HG03175 (cell line): ENCODE measurements at regions not wholly inside any gene's neighbourhood (a gene's known extent, or its start where the extent isn't known, plus 50 kb on each side); places are given as distances from the start of the nearest gene placed in this dataset.
A peak's percentile ranks its signal among the peaks of the same experiment; 100 is the strongest.

Experiments used
- ATAC-seq: cut with Tn5 transposase; IDR thresholded peaks from one replicate; pipeline ENCODE4 v1.9.1; 2021; ENCODE audit warnings: mild to moderate bottlenecking, moderate library complexity; ENCODE audit not compliant: unreplicated experiment

GRCh38 chr17:77266891-77267341, 126.1 kb downstream of the SEC14L1 start:
- ATAC-seq: no peak

DNA sequence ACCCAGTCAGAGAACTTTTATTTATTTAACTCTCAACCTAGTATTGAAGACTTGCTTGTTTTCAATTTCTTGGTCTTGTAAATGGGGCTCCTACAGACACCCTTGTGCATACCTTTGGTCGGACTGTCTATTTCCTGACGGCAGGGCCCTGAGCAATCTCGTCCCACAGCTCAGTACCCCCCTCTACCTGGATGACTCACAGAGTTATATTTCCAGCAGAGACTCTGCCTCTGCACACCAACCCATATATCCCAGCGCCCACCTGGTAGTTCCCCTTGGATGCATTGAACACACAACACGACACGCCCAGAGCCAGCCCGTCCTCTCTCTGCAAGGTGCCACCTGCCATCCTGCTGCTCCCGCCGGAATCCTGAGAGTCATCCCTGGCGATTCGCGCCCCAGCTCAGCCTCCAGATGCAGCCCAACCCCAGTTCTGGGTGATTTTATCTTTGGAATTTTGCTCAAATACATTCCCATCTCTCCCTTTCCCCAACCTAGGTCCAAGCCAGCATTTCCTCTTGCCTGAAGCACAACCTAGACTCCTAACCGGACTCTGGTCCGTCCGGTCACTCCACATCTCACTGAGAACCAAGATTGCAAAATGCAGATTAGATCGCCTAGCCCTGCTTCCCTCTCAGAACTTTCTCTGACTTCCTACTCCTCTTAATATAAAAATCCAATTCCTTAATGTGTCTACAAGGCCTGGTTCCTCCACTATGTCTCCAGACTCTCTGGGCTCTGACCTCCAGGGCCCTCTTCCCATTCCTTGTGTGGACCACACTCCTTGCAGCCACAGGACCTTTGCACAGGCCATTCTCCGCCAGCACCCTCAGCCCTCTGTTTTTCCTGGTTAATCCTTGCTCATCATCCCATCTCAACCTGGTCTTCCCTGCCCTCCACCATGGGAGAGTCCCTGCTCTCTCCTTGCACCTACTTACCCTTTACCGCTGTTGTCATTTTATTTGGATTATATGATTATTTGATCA, 129.2 kb downstream of the SEC14L1 start:
- no peak for ATAC-seq

- ATAC-seq: no peak
Measured at GRCh38 chr17:77271411-77271810, 130.6 kb downstream of the SEC14L1 start.

GRCh38 chr17:77273397-77274085, 132.8 kb downstream of the SEC14L1 start:
- no peak for ATAC-seq

DNA sequence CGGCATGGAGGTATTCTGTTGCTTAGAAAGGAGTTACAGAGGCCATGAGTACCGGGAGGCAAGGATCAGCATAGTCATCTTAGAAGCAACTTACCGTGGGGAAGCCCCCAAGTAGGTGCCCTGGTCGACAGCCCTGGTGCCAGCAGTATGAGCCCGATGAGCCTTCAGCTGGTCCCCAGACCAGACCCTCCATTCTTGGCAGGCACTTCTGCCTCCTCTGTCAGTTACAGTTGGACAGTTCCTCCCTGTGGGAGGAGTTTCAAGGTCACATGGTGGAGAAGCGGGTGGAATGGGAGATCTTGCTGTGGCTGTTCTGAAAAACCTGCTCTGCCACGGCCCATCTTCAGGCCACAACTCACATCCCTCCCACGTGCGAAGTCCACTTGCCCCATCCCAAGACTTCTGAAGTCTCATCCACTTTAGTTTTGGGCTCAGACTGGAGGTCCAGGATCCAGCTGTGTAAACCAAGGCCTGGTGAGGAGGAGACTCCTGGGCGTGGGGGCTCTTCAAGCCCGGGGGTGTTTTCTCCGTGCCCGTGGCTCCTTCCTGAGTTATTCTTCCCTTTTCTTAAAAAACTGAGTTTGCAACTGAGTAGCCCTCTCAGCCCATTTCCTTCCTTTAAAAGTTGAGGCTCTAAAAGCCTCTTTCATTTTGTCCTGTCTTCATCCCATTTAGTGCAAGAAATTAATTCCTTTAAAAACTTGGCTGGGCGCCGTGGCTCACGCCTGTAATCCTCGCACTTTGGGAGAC, 133.5 kb downstream of the SEC14L1 start:
- ATAC-seq: no peak

DNA sequence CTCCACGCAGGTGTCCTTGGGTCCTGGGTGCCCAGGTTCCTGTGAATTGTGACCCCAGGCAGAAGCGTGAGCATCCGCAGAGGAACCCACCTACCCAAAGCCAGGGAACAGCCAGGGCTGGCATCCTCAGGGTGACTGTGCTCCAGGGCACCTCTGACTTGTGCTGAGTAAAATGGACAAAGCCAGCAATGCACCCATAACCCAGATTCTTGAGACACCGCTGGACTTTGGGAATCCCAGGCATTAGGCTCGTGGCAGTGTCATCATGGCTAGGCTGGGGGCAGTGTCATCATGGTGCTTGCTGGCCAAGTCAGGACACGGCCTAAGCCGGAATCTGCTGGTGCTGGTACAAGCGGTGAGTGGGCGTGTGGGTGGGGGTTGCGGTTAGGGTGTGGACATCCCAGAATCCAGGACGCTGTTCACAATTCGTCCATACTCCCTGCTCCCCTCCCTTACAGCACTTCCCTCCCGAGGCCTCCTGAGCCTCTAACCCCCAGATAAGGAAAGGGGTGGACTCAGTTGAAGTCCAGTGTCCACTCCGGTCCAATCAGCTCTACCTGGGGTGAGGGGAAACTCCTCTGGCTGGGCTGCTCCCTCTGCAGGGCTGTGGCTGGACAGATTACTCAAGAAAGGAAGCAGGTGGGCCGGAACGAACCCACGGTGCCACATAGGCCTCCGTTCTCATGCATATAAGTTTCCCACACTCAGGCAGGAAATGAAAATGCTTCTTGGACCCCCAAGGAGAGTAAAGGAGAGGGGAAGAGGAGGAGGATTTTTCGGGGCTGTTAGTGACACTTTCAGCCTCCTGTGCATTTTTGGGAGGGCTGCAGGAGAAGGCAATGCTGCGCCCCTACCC, 138.9 kb downstream of the SEC14L1 start:
- ATAC-seq: no peak

- ATAC-seq: peak; percentile 8
Measured at GRCh38 chr17:77280304-77281121, 139.7 kb downstream of the SEC14L1 start.

GRCh38 chr17:77281122-77281903, 140.5 kb downstream of the SEC14L1 start:
- peak; percentile 69 for ATAC-seq

DNA sequence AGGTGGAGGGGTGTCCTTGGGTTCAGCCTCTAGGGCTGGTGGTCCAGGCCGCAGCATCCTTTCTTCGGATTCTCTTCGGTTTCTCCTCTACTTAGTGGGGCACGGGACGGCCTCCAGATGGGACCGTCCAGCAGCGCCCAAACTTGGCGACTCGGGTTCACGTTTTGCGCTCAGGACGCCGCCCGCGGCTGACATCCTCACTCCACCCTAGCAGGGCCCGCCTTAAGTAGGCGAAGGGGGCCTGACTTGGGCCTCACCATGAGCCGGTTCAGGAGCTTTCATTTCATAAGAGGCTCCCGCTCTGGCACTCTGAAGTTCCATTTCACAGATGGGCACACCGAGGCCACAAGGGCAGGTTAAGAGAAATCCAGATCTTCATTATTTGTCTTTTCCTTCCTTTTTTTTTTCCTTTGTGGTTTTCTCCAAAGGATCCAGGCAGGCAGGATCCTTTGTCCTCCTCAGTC, 141.2 kb downstream of the SEC14L1 start:
- ATAC-seq: no peak

DNA sequence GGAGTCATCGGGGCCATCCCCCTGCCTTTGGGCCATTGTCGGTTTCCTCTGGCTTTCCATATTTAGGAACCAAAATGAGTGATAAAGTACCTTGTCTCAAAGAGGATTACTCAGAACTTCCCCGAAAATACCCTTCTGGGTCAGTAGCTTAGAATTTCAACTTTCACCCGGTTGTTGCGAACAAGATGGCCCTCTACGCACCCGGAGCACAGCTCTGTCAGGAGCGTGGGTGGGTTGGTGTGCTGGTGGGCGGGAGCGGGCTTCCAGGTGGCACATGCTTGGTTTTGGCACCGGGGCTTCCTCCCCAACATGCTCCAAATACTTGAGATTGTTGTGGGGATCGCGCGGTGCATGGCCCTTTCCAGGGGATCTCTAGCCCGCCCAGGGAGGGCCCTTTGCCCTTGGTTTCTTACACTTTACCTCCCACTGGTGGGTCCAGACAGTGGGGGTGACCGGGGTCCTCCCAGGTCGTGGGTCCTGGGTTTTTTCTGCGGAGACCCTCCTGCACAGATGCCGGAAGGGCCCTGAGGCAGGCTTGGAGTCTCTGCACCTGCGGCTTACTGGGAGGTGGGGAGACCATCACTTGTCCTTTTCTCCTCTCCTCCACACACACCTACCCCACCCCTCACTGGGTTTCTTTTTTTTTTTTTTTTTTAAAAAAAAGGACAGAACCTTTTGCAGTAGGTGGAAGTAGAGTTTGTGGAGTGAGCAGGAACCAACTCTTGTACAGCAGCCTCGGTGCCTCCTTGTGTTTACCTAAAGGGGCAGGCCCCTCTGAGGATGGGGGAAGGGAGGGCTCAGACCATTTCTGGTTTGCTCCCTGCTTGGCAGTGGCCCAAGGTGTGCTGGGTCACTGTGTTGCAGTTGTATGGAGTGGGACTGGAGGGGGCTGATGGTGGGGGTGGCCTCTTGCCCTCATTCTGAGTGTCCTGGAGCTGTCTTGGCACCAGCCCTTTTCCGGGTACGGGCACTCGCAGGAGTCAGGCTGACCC, 142.1 kb downstream of the SEC14L1 start:
- no peak for ATAC-seq

- no peak for ATAC-seq
Measured at GRCh38 chr17:77284023-77284617, 143.4 kb downstream of the SEC14L1 start.

DNA sequence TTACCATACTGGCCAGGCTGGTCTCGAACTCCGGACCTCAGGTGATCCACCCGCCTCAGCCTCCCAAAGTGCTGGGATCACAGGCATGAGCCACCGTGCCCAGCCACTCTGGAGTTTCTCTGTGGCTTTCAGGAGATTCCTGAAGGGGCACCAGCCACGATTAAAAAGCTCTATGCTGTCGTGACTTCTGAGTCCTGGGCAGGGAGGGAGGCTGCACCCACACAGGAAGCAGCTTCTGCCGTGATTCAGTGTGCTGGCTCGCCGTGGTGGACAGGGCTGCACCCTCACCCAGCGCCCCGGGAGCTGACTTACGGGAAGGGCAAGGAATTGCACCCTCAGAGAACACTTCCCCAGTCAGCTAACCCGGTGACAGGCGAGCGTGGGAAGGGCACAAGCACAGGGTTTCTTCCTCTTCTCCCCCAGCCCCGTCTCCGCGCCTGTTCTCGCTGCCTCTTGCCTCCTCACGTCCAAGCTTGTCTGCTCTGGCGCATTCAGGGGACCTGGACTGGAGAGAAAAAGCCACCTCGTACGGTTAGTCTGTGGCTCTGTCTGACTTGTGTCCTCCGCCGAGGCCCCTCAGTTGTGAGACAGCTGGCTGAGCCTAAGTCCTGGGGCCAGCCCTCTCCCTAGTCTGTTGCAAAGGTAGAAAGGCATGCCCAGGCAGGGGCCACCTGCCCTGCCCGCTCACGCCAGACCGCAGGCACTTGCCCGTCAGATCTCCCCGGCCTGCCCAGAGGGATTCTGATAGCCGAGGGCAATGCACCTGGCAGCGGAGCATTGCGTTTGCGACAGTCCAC, 145.0 kb downstream of the SEC14L1 start:
- ATAC-seq: no peak

DNA sequence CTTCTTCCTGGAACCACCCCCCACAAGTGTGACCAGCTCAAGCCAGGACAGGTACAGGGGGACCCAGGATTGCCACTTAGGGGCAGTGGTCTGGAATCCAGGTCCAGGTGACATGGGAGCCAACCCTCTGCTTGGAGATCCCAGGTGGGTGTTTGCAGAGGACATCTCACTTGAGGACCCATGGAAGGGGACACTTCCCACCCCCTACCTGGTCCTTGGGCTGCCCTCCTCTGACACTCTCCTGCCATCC, 145.5 kb downstream of the SEC14L1 start:
- no peak for ATAC-seq

GRCh38 chr17:77286641-77287431, 146.1 kb downstream of the SEC14L1 start:
- no peak for ATAC-seq

GRCh38 chr17:77287432-77288068, 146.8 kb downstream of the SEC14L1 start:
- no peak for ATAC-seq
